Keratinocyte (primary cell): ENCODE measurements at regions not wholly inside any gene's neighbourhood (a gene's known extent, or its start where the extent isn't known, plus 50 kb on each side); places are given as distances from the start of the nearest gene placed in this dataset.

ENCODE experiments used
- DNase-seq: peaks from one replicate; pipeline ENCODE4 v3.0.0-alpha.2; 2011; ENCODE audit warnings: low read depth, missing footprints, low spot score
- FAIRE-seq: peaks from 2 replicates; lab custom pipeline; 2011; peaks lifted over from hg19 to GRCh38; lab: Jason Lieb, UNC
- H2AFZ ChIP-seq: 2 replicates; pipeline ENCODE4 v1.6.0; 2012; ENCODE audit warnings: low read length, control low read depth, inconsistent platforms; ENCODE audit not compliant: control insufficient read depth
- H3K27ac ChIP-seq: 2 replicates; pipeline ENCODE4 v1.5.1; 2011; ENCODE audit warnings: low read length; ENCODE audit not compliant: control insufficient read depth, insufficient read depth
- H3K27me3 ChIP-seq: 3 replicates; pipeline ENCODE4 v1.6.0; 2011; ENCODE audit warnings: low read length; ENCODE audit not compliant: control insufficient read depth, insufficient read depth; ENCODE audit errors: extremely low read depth
- H3K36me3 ChIP-seq, 2 experiments: 2 replicates in 1 of 2; 3 replicates in 1 of 2; pipeline ENCODE4 v1.5.1; 2011; ENCODE audit warnings: low read length in 2 of 2, mild to moderate bottlenecking in 1 of 2; ENCODE audit not compliant: control insufficient read depth in 2 of 2, insufficient read depth in 2 of 2; ENCODE audit errors: extremely low read depth in 1 of 2
- H3K4me1 ChIP-seq: 3 replicates; pipeline ENCODE4 v1.5.1; 2011; ENCODE audit warnings: low read length; ENCODE audit not compliant: control insufficient read depth, insufficient read depth; ENCODE audit errors: extremely low read depth
- H3K4me2 ChIP-seq: 3 replicates; pipeline ENCODE4 v1.6.0; 2011; ENCODE audit warnings: low read depth, low read length; ENCODE audit not compliant: control insufficient read depth, insufficient read depth; ENCODE audit errors: extremely low read depth
- H3K4me3 ChIP-seq, 3 experiments: fragments of 200-600 bp in 1 of 3; sonication (generic) in 1 of 3; 2 replicates in 2 of 3; 3 replicates in 1 of 3; pipeline ENCODE4 v1.5.1; 2011 to 2016; ENCODE audit warnings: low read length in 3 of 3, mild to moderate bottlenecking in 3 of 3, control low read depth in 2 of 3, inconsistent platforms in 1 of 3, low read depth in 1 of 3, mixed read lengths in 1 of 3, mixed run types in 1 of 3, moderate library complexity in 1 of 3; ENCODE audit not compliant: control insufficient read depth in 2 of 3, insufficient read depth in 2 of 3; ENCODE audit errors: extremely low read depth in 1 of 3
- H3K79me2 ChIP-seq: 2 replicates; pipeline ENCODE4 v1.6.0; 2012; ENCODE audit warnings: low read length; ENCODE audit not compliant: control insufficient read depth, insufficient read depth
- H3K9ac ChIP-seq: 3 replicates; pipeline ENCODE4 v1.6.0; 2011; ENCODE audit warnings: low read length; ENCODE audit not compliant: control insufficient read depth, insufficient read depth; ENCODE audit errors: extremely low read depth
- H3K9me1 ChIP-seq: 3 replicates; pipeline ENCODE4 v1.6.0; 2011; ENCODE audit warnings: low read length; ENCODE audit not compliant: control insufficient read depth, insufficient read depth; ENCODE audit errors: extremely low read depth
- H3K9me3 ChIP-seq: 2 replicates; pipeline ENCODE4 v1.5.1; 2012; ENCODE audit warnings: low read depth, low read length; ENCODE audit not compliant: control insufficient read depth
- H4K20me1 ChIP-seq: 3 replicates; pipeline ENCODE4 v1.6.0; 2011; ENCODE audit warnings: low read length; ENCODE audit not compliant: control insufficient read depth, insufficient read depth; ENCODE audit errors: extremely low read depth
- EZH2 ChIP-seq: IDR thresholded peaks from one replicate; pipeline ENCODE4 v1.6.1; 2012; ENCODE audit warnings: inconsistent platforms, mild to moderate bottlenecking, low read length, moderate library complexity
- dilution Hi-C: fragments of 300-500 bp; cut with MboI; formaldehyde crosslinking; loops from one replicate; pipeline ENCODE4 v1.7.0; 2020; ENCODE audit warnings: low sequenced_read_pairs; ENCODE audit not compliant: extremely low pct_ligation_motif_present
- TF ChIP-seq, protein P1 (sequence below), 3 experiments: IDR thresholded peaks in 1 of 3; conservative IDR thresholded peaks in 1 of 3; optimal IDR thresholded peaks in 1 of 3; 2 replicates in 2 of 3; 3 replicates in 1 of 3; pipeline versions ENCODE3 to v1.5.1; 2011; ENCODE audit warnings: low read length in 3 of 3, mild to moderate bottlenecking in 3 of 3, moderate library complexity in 2 of 3, control low read depth in 1 of 3, inconsistent platforms in 1 of 3; ENCODE audit not compliant: insufficient read depth in 2 of 3; ENCODE audit errors: extremely low read depth in 1 of 3

DNA sequence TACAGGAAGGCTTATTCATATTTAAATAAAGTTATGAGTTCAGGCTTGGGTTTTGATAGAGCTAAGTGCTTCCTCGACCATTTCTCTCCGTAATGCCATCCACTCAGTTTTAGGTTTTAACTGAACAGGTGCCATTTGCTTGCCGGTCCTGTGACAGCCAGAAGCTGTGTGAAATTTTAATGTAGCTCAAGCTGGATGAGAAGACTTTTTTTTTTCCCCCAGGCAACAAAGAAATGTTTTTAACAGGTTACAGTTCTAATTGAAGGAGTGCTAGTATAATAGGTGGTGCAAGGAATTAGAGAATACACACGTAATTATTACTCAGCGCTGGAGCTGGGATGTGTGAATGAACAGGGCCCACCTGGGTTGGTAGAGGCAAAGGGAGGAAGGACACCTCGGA, 502.3 kb downstream of the AACS start:
- H3K9me3 ChIP-seq, result peaks cover 6% of the 10 kb centered on the region
- no peaks in the 10 kb centered on the region for H3K79me2 ChIP-seq
- no peaks in the 10 kb centered on the region for H3K4me1 ChIP-seq
- DNase-seq (no peak), FAIRE-seq (no peak)
- H3K36me3 ChIP-seq, result no peaks in the 10 kb centered on the region
- H3K4me3 ChIP-seq, result no peak overlapping the region
- H3K27me3 ChIP-seq, result no peaks in the 10 kb centered on the region
- no peaks in the 10 kb centered on the region for H4K20me1 ChIP-seq
- H3K9ac ChIP-seq, result no peak overlapping the region
- no peaks in the 10 kb centered on the region for H3K9me1 ChIP-seq
- H3K4me2 ChIP-seq, result no peak overlapping the region
- TF ChIP-seq, protein P1, sequence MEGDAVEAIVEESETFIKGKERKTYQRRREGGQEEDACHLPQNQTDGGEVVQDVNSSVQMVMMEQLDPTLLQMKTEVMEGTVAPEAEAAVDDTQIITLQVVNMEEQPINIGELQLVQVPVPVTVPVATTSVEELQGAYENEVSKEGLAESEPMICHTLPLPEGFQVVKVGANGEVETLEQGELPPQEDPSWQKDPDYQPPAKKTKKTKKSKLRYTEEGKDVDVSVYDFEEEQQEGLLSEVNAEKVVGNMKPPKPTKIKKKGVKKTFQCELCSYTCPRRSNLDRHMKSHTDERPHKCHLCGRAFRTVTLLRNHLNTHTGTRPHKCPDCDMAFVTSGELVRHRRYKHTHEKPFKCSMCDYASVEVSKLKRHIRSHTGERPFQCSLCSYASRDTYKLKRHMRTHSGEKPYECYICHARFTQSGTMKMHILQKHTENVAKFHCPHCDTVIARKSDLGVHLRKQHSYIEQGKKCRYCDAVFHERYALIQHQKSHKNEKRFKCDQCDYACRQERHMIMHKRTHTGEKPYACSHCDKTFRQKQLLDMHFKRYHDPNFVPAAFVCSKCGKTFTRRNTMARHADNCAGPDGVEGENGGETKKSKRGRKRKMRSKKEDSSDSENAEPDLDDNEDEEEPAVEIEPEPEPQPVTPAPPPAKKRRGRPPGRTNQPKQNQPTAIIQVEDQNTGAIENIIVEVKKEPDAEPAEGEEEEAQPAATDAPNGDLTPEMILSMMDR (optimal IDR thresholded peaks at IDR 0.05 in 1 of 3, IDR thresholded peaks at IDR 0.05 in 1 of 3, conservative IDR thresholded peaks at IDR 0.05 in 1 of 3; ENCODE audit: extremely low read depth in 1 of 3, insufficient read depth in 2 of 3, low read length in 3 of 3), result no peak
- no peak for TF ChIP-seq EZH2
- dilution Hi-C loops, result no loop called here
- H2AFZ ChIP-seq, result no peak overlapping the region
- H3K27ac ChIP-seq, result no peak overlapping the region

DNA sequence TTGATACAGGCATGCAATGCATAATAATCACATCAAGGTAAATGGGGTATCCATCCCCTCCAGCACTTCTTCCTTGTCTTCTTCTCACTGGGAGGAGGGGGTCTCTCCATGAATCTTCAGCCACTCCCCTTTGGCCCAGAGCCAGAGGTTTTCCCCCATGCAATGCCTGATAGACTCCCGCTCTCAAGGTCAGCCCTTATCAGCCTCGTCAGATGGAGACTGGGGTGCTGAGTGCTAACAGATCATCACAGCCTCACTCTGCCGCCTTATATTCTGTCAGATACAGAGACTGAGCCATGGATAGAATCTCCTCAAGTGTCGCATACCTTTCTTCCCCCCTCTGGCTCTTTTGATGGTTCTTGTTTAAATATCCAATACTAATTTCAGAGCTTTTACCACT, 503.1 kb downstream of the AACS start:
- FAIRE-seq (no peak), DNase-seq (no peak)
- Histone ChIP-seq H3K9me1 (no peaks in the 10 kb centered on the region), H3K9ac (no peak overlapping the region), H2AFZ (no peak overlapping the region), H3K36me3 (no peaks in the 10 kb centered on the region), H3K27me3 (no peaks in the 10 kb centered on the region), H4K20me1 (no peaks in the 10 kb centered on the region), H3K4me2 (no peak overlapping the region), H3K9me3 (peaks cover 6% of the 10 kb centered on the region), H3K4me1 (no peaks in the 10 kb centered on the region), H3K27ac (no peak overlapping the region), H3K4me3 (no peak overlapping the region), H3K79me2 (no peaks in the 10 kb centered on the region)
- TF ChIP-seq, protein P1 (optimal IDR thresholded peaks at IDR 0.05 in 1 of 3, IDR thresholded peaks at IDR 0.05 in 1 of 3, conservative IDR thresholded peaks at IDR 0.05 in 1 of 3; ENCODE audit: extremely low read depth in 1 of 3, insufficient read depth in 2 of 3, low read length in 3 of 3), result no peak
- TF ChIP-seq EZH2, result no peak
- dilution Hi-C loops, result no loop called here
